ENCODE measurements at regions not wholly inside any gene's neighbourhood (a gene's known extent, or its start where the extent isn't known, plus 50 kb on each side); places are given as distances from the start of the nearest gene placed in this dataset.
A peak's percentile ranks its signal among the peaks of the same experiment; 100 is the strongest.
"Not testable (repeated sequence)": the region's sequence is repeated elsewhere in the genome, so short reads cannot be mapped to it uniquely, and the experiment has no call there.

DNA sequence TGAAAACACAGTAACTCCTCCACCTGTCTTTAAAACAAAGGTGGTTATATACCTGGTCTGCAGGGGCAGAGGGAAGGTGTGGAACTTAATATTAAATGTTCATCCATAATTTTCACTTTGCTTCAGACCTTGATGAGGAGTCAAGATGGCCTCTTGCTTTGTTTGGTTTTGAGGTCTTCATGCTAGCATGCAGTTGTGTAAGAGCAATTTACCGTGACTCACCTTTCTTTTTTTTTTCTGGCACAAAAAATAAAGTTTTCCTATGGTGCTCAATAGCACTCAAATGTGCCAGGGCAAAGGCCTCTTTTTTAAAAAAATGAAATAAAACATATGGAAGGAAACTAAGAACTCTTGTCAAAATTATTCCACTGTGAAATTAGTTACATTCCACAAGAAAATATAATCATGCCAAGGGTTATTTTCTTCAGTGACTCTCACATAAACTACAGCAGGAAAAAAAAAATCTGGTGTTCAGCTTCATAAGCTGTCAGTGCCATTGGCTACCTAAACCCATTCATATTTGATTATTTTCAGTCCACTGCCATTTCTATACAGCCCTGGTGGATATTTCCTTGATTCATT, 128.2 kb downstream of the SLC7A11 start:
- DNase-seq (ENCODE audit: extremely low read depth in 1 of 2, low read depth in 1 of 2) = no peak

- DNase-seq (ENCODE audit: extremely low read depth in 1 of 2, low read depth in 1 of 2) = not testable (repeated sequence)
Measured at GRCh38 chr4:138112890-138113289, 129.3 kb downstream of the SLC7A11 start.

- DNase-seq (ENCODE audit: extremely low read depth in 1 of 2, low read depth in 1 of 2) = no peak
Measured at GRCh38 chr4:138112389-138112788, 129.8 kb downstream of the SLC7A11 start.

DNA sequence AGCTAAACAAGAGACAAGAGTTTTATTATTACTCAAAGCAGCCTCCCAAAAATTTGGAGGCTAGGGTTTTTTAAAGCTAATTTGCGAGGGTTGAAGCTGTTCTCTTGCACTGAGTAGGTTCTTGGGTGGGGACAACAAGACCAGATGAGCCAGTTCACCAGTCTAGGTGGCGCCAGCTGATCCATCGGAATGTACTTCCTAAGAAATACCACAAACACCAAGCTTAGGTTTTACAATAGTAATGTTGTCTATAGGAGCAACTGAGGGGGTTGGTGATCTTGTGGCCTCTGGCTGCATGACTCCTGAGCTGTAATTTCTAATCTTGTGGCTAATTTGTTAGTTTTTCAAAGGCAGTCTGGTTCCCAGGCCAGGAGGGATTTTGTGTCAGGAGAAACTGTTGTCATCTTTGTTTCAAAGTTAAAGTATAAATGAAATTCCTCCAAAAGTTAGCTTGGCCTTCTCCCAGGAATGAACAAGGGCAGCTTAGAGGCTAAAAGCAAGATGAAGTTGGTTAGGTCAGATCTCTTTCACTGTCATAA, 130.6 kb downstream of the SLC7A11 start:
- DNase-seq (ENCODE audit: extremely low read depth in 1 of 2, low read depth in 1 of 2) = no peak

DNA sequence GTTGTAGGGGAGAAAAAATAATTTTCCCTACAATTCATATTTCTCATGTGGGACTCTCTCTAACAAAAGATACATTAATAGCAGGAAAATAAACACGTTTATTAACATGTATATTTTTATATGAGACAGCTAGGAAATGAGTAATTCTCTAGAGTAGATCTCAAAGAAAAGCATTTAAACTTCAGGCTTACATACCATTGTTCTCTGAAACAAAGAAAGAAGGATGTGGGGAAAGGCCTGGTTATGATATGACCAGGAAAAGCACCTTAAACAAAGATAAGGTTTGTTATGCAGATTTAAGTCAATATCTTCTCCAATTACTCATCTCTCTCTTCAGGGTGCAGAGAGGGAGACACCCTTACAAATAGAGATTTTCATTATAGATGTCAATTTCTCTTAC, 131.3 kb downstream of the SLC7A11 start:
- DNase-seq (ENCODE audit: extremely low read depth in 1 of 2, low read depth in 1 of 2) = no peak

DNA sequence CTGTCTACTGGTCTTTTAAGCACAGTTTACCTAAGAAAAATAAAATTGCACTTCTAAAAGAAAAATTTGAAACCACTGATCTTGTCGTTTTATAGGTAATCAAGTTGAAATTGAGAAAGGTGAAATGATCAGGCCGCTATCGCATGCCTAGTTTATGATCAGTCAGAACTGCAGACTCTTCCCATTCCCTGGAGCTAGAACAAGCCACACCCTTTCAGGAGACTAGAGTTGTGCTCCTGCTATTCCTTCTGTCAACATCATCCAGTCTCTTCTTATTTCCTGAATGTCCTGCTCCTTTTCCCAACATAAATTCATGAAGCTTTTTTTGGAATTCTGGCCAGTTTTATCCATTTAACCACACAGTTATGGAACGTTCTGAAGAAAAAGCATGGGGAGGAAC, 135.1 kb downstream of the SLC7A11 start:
- DNase-seq (ENCODE audit: extremely low read depth in 1 of 2, low read depth in 1 of 2) = no peak

DNA sequence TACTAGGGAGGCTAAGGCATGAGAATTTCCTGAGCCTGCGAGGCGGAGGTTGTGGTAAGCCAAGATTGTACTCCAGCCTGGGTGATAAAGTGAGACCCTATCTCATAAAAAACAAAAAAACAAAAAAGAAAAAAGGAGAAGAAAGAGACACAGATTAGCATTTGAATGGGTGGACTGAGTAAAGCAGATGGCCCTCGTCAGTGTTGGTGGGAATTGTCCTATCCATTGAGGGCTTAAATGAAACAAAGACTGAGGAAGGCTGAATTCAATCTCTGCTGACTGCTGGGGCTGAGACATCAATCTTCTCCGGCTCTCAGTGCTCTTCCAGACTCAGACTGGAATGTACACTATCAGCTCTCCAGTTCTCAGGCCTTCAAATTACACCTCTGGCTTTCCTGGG, 136.8 kb downstream of the SLC7A11 start:
- DNase-seq (ENCODE audit: extremely low read depth in 1 of 2, low read depth in 1 of 2) = no peak

GRCh38 chr4:138104284-138104680, 137.9 kb downstream of the SLC7A11 start:
- no peak for DNase-seq (ENCODE audit: extremely low read depth in 1 of 2, low read depth in 1 of 2)

- DNase-seq (ENCODE audit: extremely low read depth in 1 of 2, low read depth in 1 of 2) = no peak
Measured at GRCh38 chr4:138103597-138104283, 138.4 kb downstream of the SLC7A11 start.

- no peak for DNase-seq (ENCODE audit: extremely low read depth in 1 of 2, low read depth in 1 of 2)
Measured at GRCh38 chr4:138099385-138099784, 142.8 kb downstream of the SLC7A11 start.

- DNase-seq (ENCODE audit: extremely low read depth in 1 of 2, low read depth in 1 of 2) = no peak
Measured at GRCh38 chr4:138097912-138098600, 144.1 kb downstream of the SLC7A11 start.

DNA sequence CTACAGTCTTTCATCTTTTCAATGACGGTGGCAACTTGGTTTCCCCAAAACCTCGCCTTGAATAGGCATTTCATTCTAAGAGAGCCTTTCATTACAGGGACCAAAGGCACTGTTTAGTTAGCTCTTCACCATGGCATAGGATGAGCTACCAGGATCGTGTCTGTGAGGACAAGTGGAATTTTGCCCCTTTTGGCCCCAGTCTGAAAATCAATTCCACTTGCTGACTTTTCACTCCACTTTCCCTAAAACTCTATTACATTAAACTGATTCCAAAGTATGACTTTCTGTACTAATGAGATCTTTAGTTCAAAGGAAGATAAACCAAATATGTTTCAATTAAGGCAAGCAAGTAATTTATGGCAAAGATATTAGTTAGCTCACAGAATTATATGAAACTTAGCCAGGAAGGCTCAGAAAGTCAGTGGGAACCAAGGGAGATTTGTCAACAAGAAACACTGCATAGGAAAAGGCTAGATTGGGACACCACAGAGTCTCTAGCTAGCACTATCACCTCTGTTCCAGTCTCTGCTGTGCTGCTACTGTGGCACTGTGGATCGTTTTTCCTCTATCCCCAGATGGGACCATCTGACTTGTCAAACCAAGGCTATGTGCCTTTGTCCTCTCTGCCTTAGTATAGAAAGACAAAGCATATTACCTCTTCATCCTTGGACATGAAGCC, 145.6 kb downstream of the SLC7A11 start:
- no peak for DNase-seq (ENCODE audit: extremely low read depth in 1 of 2, low read depth in 1 of 2)

DNA sequence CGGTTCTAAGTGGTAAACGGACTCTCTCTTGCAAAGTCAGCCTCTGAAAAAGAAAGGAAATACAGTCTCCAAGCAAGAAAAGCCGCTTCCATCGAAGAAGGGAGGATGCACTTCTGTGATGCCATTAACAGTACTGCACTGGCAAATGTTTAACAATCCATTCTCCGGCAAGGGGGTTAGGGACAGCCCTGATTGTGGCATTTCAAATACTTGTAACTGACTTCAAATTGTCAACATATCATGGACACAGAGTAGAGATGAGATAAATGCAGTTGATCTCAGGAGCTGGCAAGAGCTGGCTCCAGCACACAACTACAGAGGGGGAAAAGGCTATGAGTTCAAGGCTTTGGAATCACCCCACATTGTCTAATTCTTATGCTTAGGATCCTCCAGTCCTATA, 146.8 kb downstream of the SLC7A11 start:
- no peak for DNase-seq (ENCODE audit: extremely low read depth in 1 of 2, low read depth in 1 of 2)

GRCh38 chr4:138092060-138092459, 150.1 kb downstream of the SLC7A11 start:
- DNase-seq (ENCODE audit: extremely low read depth in 1 of 2, low read depth in 1 of 2) = no peak

DNA sequence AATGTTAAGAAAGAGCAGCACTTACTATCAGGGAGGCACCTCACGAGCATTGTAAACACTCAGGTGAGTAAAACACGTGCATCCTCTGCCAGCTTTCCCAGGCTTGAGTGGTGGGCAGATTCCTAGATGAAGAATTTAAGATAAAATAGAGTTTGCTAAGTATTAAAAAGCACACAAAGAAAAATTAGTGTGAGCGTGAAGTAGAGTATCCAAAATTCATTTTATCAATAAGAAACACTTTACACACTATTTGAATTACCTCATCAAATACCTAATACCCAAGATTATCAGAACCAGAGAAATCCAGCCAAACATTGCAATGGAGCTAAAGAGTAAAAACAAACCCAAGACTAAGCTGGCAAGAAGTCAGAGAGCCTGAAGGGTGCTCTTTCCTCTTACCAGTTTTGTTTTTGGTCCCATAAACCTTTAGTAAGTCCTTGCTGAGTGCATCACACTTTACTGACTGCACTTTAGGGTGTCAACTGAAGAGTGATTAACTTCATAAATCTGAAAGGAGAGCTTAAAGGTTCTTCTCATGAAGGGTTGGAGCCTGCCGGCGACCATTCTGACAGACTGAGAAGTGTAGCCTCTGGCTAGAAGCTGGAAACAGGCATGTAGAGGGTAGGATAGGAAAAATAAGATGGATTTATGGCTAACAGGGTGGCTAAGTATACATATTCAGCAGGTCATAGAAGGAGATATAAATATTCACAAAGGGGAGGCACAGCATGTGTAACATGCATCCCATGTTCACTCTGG, 151.1 kb downstream of the SLC7A11 start:
- no peak for DNase-seq (ENCODE audit: extremely low read depth in 1 of 2, low read depth in 1 of 2)

GRCh38 chr4:138090150-138090917, 151.8 kb downstream of the SLC7A11 start:
- DNase-seq (ENCODE audit: extremely low read depth in 1 of 2, low read depth in 1 of 2) = peak in 1 of 2 donors; percentile 2

GRCh38 chr4:138088449-138089208, 153.5 kb downstream of the SLC7A11 start:
- no peak for DNase-seq (ENCODE audit: extremely low read depth in 1 of 2, low read depth in 1 of 2)

- DNase-seq (ENCODE audit: extremely low read depth in 1 of 2, low read depth in 1 of 2) = no peak
Measured at GRCh38 chr4:138087066-138087719, 155.0 kb downstream of the SLC7A11 start.

- no peak for DNase-seq (ENCODE audit: extremely low read depth in 1 of 2, low read depth in 1 of 2)
Measured at GRCh38 chr4:138086611-138087041, 155.5 kb downstream of the SLC7A11 start.

All from stimulated activated CD8-positive, alpha-beta memory T cell treated with anti-CD3 and anti-CD28 coated beads, Interleukin-7, amount 100 ng/mL, for 48 hours (primary cell).